Lower lobe of right lung (tissue), 2 donors: ENCODE measurements at regions not wholly inside any gene's neighbourhood (a gene's known extent, or its start where the extent isn't known, plus 50 kb on each side); places are given as distances from the start of the nearest gene placed in this dataset.

ENCODE experiments used
- ATAC-seq, 2 donors: fragments of 200-7000 bp; cut with Tn5 transposase; one replicate each; pipeline ENCODE4 v1.9.1; 2020 to 2022; ENCODE audit warnings: mild to moderate bottlenecking in 2 of 2, moderate library complexity in 2 of 2
- DNase-seq: peaks from one replicate; pipeline ENCODE4 v3.0.0-alpha.2; 2020
- H3K27ac ChIP-seq: fragments of 200-600 bp; one replicate; pipeline ENCODE4 v1.8.0; 2022
- H3K27me3 ChIP-seq: fragments of 200-600 bp; one replicate; pipeline ENCODE4 v1.8.0; 2022; ENCODE audit warnings: low read depth
- H3K36me3 ChIP-seq: fragments of 200-600 bp; one replicate; pipeline ENCODE4 v1.8.0; 2022; ENCODE audit warnings: mild to moderate bottlenecking
- H3K4me1 ChIP-seq: fragments of 200-600 bp; one replicate; pipeline ENCODE4 v1.8.0; 2022
- H3K4me3 ChIP-seq: fragments of 200-600 bp; one replicate; pipeline ENCODE4 v1.8.0; 2022; ENCODE audit warnings: mild to moderate bottlenecking
- H3K9me3 ChIP-seq: fragments of 200-600 bp; one replicate; pipeline ENCODE4 v1.8.0; 2022
- intact Hi-C: fragments of 100-400 bp; cut with DNase I; formaldehyde crosslinking; loops from one replicate; pipeline ENCODE4 v1.11.0; 2022
- TF ChIP-seq, protein P1 (sequence below): fragments of 200-600 bp; IDR thresholded peaks from one replicate; pipeline ENCODE4 v1.8.0; 2022; ENCODE audit warnings: antibody characterized with exemption, mild to moderate bottlenecking
- donor health status: DM: no; HTN: yes; CAD: no; lungs with severe emphysema.

DNA sequence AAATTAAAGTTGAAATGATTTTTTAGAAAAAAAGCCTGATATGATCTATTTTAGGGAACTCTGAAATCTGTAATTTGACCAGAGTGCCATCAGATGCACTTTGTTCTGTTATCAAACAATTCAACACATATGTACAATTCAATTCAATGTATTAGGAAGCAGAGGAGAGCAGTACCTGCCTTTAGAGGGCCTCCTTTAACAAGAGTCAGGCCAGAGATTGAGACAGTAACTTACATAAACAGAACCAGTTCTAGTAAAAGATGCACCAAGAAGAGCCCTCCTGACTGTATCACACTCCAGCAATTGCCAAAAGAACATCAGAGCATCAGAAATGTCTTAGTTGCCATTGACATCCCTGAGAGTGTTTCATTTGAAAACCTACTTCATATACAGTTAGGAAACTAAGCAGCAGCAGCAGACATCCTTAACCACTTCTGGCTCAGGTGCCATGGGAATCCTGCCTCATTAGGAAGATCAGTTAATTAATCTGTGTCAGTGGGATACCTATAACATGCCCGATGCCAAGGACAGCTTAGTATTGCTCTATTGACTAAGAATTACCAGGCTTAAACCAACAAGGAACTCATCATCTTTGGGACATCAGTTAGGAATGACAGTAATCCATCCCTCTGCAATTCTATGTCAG is 1222.6 kb upstream of the LRRN3 start:
- no peaks in the 10 kb centered on the region for H3K27me3 ChIP-seq
- ATAC-seq (no peak), DNase-seq (no peak)
- H3K4me1 ChIP-seq: no peaks in the 10 kb centered on the region
- no peak overlapping the region for H3K4me3 ChIP-seq
- no peak overlapping the region for H3K27ac ChIP-seq
- TF ChIP-seq, protein P1, sequence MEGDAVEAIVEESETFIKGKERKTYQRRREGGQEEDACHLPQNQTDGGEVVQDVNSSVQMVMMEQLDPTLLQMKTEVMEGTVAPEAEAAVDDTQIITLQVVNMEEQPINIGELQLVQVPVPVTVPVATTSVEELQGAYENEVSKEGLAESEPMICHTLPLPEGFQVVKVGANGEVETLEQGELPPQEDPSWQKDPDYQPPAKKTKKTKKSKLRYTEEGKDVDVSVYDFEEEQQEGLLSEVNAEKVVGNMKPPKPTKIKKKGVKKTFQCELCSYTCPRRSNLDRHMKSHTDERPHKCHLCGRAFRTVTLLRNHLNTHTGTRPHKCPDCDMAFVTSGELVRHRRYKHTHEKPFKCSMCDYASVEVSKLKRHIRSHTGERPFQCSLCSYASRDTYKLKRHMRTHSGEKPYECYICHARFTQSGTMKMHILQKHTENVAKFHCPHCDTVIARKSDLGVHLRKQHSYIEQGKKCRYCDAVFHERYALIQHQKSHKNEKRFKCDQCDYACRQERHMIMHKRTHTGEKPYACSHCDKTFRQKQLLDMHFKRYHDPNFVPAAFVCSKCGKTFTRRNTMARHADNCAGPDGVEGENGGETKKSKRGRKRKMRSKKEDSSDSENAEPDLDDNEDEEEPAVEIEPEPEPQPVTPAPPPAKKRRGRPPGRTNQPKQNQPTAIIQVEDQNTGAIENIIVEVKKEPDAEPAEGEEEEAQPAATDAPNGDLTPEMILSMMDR: no peak
- H3K36me3 ChIP-seq: no peaks in the 10 kb centered on the region
- intact Hi-C loops: no loop called here
- H3K9me3 ChIP-seq: no peaks in the 10 kb centered on the region

DNA sequence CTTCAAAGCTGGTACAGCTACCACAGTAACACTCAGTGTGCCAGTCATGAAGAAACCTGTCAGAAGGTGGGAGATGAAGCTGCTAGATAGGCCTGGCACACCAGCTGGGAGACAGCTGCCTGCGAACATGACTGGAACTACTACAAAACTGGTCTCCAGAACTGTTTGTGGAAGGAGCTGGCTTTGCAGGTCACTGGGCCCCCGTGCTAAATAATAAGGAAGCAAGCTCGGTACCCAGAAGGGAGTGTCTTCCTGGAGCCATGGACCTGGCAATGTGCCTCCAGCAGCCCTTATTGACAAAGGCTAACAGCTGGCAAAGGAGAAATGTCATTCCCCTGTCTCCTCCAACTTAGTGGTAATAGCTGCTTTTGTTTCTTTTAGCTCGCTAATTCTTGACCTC is 1217.6 kb upstream of the LRRN3 start:
- DNase-seq: no peak

DNA sequence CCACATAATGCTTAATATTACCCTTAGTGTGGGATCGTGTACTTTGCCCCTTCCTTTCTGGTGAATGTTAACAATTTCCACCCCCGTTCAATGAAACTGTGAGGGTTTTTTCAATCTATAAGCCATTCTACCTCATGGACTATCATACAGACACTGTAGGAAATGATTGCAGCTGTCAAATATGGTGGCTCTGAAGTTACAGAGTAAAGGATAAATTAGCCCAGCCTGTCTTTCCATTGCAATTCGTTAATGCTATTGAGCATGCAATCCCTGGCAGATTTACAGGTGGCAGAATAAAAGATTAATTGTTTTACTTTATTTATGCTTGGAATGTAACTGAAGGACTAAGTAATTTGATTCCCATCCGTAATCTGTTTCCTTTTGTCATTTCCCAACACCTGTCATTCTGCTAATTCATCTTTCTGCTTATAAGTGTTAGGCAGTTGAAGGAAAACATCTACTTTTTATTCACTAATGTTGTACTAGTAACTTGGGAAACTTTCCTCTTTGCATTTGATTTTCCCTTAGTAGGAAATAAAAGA is 1211.6 kb upstream of the LRRN3 start:
- Histone ChIP-seq H3K27me3 (no peaks in the 10 kb centered on the region), H3K4me3 (no peak overlapping the region), H3K27ac (no peak overlapping the region), H3K36me3 (no peaks in the 10 kb centered on the region), H3K9me3 (no peaks in the 10 kb centered on the region), H3K4me1 (no peaks in the 10 kb centered on the region)
- no peak for DNase-seq
- TF ChIP-seq, protein P1: no peak
- intact Hi-C loops: no loop called here
- no peak for ATAC-seq

More for the DNA sequence above, 1217.6 kb upstream of the LRRN3 start:
- H3K27ac ChIP-seq: no peak overlapping the region
- no peak for ATAC-seq
- no peaks in the 10 kb centered on the region for H3K27me3 ChIP-seq
- H3K4me1 ChIP-seq: no peaks in the 10 kb centered on the region
- no peaks in the 10 kb centered on the region for H3K36me3 ChIP-seq
- TF ChIP-seq, protein P1: no peak
- H3K4me3 ChIP-seq: no peak overlapping the region
- intact Hi-C loops: no loop called here
- H3K9me3 ChIP-seq: no peaks in the 10 kb centered on the region

DNA sequence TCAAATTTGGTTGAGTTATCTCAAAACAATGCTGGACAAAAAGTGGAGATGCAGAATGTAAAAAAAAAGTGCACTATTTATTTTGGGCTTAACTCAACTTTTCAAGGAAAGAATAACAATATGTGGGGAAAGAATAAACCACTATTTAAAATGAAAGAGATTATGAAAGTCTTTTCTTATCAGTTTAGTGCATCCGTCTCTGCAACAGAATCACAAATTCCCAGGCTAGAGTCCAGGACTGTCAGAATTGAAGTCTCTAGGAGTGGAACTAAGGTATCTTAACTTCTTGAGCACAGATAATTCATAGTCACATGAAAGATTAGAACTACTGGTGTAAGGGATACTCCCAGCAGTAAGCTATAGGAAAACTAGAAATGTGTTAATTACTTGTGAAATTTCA is 1200.3 kb upstream of the LRRN3 start:
- Histone ChIP-seq H3K4me1 (no peaks in the 10 kb centered on the region), H3K4me3 (no peak overlapping the region), H3K36me3 (no peaks in the 10 kb centered on the region), H3K9me3 (no peaks in the 10 kb centered on the region), H3K27ac (no peak overlapping the region), H3K27me3 (no peaks in the 10 kb centered on the region)
- intact Hi-C loops: no loop called here
- ATAC-seq (no peak), DNase-seq (no peak)
- TF ChIP-seq, protein P1: no peak

DNA sequence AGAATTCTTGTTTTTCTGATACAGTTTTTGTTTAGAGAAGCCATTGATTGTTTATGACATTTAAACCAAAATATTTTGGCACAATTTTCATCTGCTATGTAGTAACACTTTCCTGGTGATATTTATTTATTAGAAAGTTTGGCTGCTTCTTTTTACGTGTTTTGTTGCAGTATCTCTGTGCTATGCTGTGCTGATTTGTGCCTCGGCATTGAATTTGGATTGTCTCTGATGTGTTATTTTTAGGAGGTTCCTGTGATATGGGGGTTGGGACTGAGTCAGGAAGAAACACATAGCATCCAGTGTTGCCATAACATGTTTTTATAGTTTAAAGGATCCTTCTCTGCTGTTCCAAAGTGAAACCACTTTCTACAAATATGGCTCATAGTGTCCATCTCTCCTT is 1197.7 kb upstream of the LRRN3 start:
- ATAC-seq (no peak), DNase-seq (no peak)
- intact Hi-C loops: no loop called here
- no peaks in the 10 kb centered on the region for H3K27me3 ChIP-seq
- TF ChIP-seq, protein P1: no peak
- peak overlapping the region; percentile 9 for H3K4me3 ChIP-seq
- H3K36me3 ChIP-seq: no peaks in the 10 kb centered on the region
- no peak overlapping the region for H3K27ac ChIP-seq
- H3K9me3 ChIP-seq: no peaks in the 10 kb centered on the region
- H3K4me1 ChIP-seq: no peaks in the 10 kb centered on the region
